Bronchial epithelial cell (primary cell): ENCODE measurements at regions not wholly inside any gene's neighbourhood (a gene's known extent, or its start where the extent isn't known, plus 50 kb on each side); places are given as distances from the start of the nearest gene placed in this dataset.

Experiments used
- DNase-seq: peaks from one replicate; pipeline ENCODE4 v3.0.0-alpha.2; 2010; ENCODE audit warnings: low read depth
- FAIRE-seq: peaks from 2 replicates; lab custom pipeline; 2011; peaks lifted over from hg19 to GRCh38; lab: Jason Lieb, UNC
- H3K27me3 ChIP-seq: 2 replicates; pipeline ENCODE4 v1.5.1; 2011; ENCODE audit warnings: low read length; ENCODE audit not compliant: control insufficient read depth, insufficient read depth
- H3K36me3 ChIP-seq: 2 replicates; pipeline ENCODE4 v1.5.1; 2011; ENCODE audit warnings: low read length; ENCODE audit not compliant: control insufficient read depth, insufficient read depth
- H3K4me3 ChIP-seq: 2 replicates; pipeline ENCODE4 v1.5.1; 2011; ENCODE audit warnings: mild to moderate bottlenecking, low read depth, low read length, control low read depth
- TF ChIP-seq, protein P1 (sequence below): IDR thresholded peaks from 2 replicates; pipeline ENCODE4 v1.5.1; 2011; ENCODE audit warnings: mild to moderate bottlenecking, moderate library complexity, low read length, control low read depth, inconsistent platforms; ENCODE audit not compliant: insufficient read depth, severe bottlenecking

DNA sequence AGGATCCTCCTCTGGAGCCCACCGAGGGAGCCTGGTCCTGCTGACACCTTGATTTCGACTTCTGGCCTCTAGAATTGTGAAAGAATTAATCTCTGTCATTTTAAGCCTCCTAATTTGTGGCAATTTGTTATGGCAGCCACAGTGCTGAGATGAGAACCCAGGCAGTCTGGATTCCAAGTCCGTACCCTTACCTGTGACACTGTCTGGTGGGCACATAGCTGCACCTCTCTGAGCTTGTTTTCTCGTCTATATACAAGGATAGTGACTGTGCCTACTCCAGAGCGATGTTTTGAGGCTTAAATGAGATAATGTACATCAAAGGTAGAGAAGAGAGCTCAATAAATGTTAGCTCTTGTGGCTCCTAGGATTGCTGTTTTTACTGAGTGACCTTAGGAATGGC is 128.4 kb upstream of the MPHOSPH6 start:
- TF ChIP-seq, protein P1, sequence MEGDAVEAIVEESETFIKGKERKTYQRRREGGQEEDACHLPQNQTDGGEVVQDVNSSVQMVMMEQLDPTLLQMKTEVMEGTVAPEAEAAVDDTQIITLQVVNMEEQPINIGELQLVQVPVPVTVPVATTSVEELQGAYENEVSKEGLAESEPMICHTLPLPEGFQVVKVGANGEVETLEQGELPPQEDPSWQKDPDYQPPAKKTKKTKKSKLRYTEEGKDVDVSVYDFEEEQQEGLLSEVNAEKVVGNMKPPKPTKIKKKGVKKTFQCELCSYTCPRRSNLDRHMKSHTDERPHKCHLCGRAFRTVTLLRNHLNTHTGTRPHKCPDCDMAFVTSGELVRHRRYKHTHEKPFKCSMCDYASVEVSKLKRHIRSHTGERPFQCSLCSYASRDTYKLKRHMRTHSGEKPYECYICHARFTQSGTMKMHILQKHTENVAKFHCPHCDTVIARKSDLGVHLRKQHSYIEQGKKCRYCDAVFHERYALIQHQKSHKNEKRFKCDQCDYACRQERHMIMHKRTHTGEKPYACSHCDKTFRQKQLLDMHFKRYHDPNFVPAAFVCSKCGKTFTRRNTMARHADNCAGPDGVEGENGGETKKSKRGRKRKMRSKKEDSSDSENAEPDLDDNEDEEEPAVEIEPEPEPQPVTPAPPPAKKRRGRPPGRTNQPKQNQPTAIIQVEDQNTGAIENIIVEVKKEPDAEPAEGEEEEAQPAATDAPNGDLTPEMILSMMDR = no peak
- no peaks in the 10 kb centered on the region for H3K36me3 ChIP-seq
- FAIRE-seq = no peak
- H3K4me3 ChIP-seq = no peak overlapping the region
- no peaks in the 10 kb centered on the region for H3K27me3 ChIP-seq
- no peak for DNase-seq

- DNase-seq (no peak), FAIRE-seq (no peak)
- Histone ChIP-seq H3K4me3 (no peak overlapping the region), H3K36me3 (no peaks in the 10 kb centered on the region), H3K27me3 (no peaks in the 10 kb centered on the region)
- TF ChIP-seq, protein P1 = no peak
Measured at GRCh38 chr16:82295290-82296201, 125.5 kb upstream of the MPHOSPH6 start.

DNA sequence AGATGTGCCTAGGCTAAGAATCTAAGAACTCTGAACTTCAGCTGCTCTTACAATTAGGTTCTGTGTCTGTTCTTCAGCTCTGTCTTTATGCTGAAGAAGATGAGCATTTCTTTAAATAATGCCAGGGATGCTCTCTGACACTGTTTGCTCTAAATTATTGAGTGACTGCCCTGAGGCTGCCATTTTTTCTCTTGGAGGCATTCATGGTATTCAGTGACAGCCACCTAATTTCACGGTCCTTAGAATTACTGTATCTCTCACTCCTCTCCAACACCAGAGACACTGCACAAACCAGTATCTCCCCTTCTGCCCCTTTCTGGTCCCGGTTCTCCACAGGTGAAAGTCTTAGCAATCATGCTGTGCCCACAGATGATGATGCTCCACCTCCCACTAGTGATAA is 123.6 kb upstream of the MPHOSPH6 start:
- FAIRE-seq = no peak

DNA sequence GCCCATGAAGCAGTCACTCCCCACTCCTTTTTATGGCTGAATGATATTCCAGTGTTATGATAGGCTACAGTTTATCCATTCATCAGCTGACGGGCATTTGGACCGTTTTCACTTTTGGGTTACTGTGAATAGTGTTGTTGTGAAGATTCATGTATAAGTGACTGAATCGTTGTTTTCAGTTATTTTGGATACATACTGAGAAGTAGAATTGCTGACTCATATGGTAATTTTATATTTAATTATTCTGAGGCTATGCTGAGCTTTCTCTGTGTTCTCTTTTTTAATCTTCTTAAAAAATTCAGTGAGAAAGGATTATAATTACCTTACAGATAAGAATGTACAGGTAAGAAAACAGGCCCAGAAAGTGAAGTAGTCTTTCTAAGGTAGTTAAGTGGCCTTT is 117.9 kb upstream of the MPHOSPH6 start:
- DNase-seq = no peak
- peaks cover 3% of the 10 kb centered on the region for H3K27me3 ChIP-seq
- TF ChIP-seq, protein P1 = no peak
- H3K4me3 ChIP-seq = no peak overlapping the region
- FAIRE-seq = no peak
- H3K36me3 ChIP-seq = no peaks in the 10 kb centered on the region

More for the DNA sequence above, 123.6 kb upstream of the MPHOSPH6 start:
- Histone ChIP-seq H3K4me3 (no peak overlapping the region), H3K36me3 (no peaks in the 10 kb centered on the region), H3K27me3 (no peaks in the 10 kb centered on the region)
- DNase-seq = no peak
- TF ChIP-seq, protein P1 = no peak

DNA sequence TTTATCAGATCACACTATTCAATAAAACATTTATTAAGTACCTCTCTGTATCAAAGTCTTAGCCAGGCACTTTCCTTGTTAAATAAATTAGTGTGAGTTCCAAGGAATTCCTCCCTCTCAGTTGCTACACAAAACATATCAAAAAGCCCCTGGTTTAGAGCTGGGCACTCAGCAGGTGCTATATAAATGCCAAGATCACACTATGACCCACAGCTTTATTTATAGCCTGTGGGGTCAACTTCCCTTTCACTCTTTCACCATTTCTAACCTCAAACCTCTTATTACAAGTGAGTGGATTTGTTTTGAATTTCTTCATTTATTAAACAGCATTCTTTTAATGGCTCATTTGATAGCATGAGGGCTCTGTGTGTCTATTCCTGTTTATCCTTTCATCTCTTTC is 112.6 kb upstream of the MPHOSPH6 start:
- H3K27me3 ChIP-seq = peaks cover 3% of the 10 kb centered on the region
- H3K4me3 ChIP-seq = no peak overlapping the region
- TF ChIP-seq, protein P1 = no peak
- FAIRE-seq (no peak), DNase-seq (no peak)
- H3K36me3 ChIP-seq = no peaks in the 10 kb centered on the region
